GM21447 (cell line): ENCODE measurements at regions not wholly inside any gene's neighbourhood (a gene's known extent, or its start where the extent isn't known, plus 50 kb on each side); places are given as distances from the start of the nearest gene placed in this dataset.
"Not testable (repeated sequence)": the region's sequence is repeated elsewhere in the genome, so short reads cannot be mapped to it uniquely, and the experiment has no call there.

ENCODE experiments used
- ATAC-seq: cut with Tn5 transposase; IDR thresholded peaks from one replicate; pipeline ENCODE4 v1.9.1; 2021; ENCODE audit not compliant: unreplicated experiment

DNA sequence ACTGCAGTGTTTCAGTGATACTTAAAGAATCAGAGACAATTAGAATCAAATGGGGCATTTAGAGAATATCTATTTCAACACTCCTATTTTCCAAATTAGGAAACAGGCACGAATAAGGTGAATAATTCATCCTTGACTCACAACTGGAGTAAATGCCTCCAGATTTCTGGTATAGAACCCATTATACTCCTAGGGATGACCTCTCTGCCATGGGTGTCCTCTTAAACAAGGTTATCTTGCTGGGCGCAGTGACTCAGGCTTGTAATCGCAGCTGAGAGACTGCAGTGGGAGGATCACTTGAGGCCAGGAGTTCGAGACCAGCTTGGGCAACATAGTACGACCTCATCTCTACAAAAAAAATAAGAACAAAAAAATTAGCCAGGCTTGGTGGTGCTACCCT lies 139.8 kb upstream of the ELAC2 start:
- no peak for ATAC-seq

DNA sequence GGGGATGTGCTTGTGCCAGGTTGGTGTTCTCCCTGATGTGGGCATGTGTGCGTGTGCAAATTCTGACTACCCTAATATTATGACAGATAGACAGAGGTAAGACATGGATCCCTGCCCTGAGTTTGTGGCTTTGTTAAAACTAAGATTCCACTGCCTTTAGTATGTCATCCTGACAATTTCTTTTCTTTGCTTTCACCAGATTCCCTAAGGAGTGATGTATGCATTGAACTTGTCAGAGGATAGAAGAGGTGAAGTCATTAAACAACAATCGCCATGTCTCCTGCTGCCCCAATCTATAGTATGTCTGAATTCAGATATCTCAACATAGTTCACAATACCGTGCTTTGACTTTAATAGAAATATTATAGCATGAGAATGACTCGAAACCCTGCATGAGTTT lies 137.1 kb upstream of the ELAC2 start:
- ATAC-seq = no peak

DNA sequence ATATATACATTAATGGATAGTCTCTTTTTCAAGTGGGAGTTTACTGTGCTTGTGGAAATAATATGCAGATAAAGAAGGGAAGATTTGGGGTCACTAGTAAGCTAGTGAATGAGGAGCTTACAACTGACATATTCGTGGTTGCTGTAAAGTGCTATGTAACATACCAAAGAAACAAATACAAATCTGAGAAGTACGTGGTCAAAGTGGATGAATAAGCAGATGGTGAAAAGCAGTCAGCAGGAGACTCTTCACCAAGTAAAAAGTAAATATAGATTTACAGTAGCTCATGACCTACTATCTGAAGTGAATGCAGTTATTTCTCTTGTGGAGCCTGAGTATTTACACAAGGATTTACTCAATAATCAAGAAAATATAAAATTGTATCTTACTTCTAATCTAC lies 136.6 kb upstream of the ELAC2 start:
- no peak for ATAC-seq

DNA sequence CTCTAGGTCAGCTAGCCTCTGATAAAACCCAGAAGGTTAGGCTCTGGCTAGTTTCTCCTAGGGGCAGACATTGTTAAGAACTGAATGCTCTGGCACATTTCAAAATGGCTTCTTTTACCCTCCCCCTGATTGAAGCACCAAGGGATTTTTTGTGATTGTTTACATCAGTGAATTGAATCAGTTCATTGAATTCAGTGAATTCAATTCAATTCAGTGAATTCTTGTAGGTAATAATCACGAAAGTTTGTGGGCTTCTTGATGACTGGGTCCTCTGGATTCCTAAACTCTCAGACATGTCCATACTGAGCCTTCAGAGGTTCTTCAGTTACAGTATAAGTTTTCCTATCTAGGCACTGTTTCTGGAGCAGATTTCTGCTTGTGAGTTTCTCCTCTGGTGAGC lies 135.2 kb upstream of the ELAC2 start:
- no peak for ATAC-seq

DNA sequence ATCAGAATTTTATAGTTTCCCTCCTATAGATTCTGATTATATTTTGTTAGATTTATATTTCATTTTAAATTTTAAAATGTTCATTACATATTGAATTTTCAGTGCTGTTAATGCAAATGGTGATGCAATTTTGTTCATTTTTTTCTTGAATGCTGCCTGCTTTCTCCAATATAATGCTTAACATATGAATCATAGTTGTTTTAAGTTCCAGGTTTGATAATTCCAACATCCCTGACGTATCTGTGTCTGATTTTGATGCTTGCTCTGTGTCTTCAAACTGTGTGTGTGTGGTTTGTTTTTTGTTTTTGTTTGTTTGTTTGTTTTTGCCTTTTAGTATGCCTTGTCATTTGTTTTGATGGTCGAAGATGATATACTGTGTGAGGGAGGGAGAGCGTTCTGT lies 134.7 kb upstream of the ELAC2 start:
- no peak for ATAC-seq

DNA sequence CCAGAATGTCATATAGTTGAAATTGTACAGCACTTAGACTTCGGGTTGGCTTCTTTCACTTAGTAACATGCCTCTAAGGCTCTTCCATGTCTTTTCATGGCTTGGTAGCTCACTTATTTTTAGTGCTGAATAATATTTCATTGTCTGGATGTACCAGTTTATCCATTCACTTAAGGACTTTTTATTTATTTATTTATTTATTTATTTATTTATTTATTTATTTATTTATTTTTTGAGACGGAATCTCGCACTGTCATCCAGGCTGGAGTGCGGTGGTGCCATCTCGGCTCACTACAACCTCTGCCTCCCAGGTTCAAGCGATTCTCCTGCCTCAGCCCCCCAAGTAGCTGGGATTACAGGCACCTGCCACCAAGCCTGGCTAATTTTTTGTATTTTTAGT lies 132.9 kb upstream of the ELAC2 start:
- ATAC-seq = not testable (repeated sequence)

DNA sequence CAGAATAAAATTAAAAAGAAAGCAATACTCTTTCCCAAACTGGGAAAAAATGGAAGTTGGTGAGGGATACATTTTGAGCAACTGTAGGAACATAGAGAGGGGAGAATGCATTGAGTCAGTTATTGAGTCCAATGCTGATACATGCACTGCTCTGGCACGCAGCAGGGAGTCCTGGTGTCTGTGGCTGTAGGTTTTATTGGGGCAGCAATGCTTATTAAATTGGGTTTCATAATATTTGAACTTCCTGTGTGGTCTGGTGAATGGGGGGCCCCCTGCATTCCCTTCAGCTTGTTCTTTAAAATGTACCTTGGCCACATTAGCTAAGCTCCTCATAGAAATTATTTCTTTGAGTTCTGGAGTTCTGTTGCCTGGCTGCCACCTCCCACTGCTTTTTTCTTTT lies 125.2 kb upstream of the ELAC2 start:
- no peak for ATAC-seq

DNA sequence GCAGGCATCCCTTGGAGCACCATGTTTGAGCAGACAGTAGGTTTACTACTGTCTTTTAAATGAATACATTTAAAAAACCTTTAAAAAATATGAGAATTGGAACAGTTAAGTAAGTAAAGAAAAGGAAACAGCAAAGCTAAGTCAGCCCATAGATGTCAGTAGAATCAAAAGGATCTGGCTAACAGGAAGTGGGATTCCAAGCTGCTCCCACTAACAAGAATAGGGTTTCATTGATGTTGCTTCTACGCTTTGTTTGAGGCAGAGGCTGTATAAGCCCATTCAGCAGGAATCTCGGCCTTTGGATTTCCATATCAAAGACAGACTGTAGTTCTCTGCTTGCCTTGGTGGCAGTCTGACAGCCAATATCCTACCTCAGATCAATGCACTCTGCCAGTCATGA lies 122.9 kb upstream of the ELAC2 start:
- no peak for ATAC-seq

DNA sequence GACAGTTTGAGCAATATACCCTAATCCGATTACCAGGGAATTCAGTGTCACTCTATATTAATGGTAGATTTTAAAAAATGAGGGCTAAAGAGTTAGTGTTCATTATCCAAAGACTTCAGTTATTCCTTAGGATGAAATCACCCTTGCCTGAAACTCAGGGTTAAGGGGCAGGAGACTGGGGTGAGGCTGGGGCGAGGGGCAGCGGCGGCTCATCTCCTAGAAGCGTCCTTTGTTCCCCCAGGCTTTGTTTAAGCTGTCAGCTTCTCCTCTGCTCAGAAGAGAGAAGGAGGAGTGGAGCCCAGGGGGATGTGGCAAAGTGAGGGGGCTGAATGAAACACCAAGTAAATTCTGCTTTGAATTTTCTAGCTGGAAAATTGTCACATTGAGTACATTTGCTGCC lies 117.7 kb upstream of the ELAC2 start:
- no peak for ATAC-seq

DNA sequence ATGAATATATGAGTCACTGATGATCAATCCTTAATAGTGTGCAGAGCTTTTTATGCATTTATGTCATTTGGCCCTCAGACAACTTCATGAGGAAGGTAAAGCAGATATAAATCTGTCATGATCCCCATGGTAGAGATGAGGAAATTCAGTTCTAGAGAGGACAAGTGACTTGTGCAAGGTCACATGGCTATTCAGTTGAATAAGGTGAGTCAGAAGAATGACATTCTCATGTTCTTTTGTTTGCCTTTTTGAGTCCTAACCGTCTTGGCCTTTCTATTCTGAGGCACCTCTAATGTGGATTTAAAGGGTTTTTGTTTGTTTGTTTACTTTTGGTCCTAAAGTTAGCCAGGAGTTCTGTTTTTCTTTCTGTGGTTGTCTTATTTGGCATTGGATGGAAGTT lies 116.2 kb upstream of the ELAC2 start:
- ATAC-seq = no peak

DNA sequence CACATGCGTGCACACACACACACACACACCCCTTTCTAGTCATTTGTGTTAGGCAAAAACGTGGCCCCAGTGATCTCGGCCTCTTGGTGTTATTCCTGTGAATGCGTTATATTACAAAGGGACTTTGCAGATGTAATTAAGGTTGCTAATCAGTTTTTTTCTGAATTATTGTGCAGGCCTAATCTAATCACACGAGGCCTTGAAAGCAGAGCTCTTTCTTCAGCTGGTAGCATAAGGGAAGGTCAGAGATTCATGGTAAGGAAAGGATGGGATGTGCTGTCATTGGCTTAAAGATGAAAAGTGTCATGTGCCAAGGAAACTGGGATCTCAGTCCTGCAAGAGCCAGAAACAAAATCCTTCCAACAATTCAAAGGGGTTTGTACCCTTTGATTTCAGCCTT lies 113.4 kb upstream of the ELAC2 start:
- no peak for ATAC-seq

DNA sequence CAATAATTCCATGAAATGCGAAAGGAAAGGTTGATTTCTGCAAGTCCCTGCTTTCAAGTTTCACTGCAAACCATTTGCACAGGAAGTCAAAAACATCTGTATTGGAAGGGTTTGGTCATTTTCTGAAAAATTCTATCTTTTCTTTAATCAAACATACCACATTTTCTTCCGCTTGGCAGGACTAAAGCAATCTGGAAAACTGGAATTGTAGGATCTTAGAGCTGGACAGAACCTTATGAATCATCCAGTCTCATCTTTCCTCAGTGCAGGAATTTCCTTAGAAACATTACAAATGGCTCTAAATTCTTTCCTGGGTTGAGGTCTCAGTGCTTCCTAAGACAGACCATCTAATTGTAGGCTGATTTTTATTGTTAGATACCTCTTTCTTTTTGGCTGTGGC lies 111.5 kb upstream of the ELAC2 start:
- ATAC-seq = no peak

DNA sequence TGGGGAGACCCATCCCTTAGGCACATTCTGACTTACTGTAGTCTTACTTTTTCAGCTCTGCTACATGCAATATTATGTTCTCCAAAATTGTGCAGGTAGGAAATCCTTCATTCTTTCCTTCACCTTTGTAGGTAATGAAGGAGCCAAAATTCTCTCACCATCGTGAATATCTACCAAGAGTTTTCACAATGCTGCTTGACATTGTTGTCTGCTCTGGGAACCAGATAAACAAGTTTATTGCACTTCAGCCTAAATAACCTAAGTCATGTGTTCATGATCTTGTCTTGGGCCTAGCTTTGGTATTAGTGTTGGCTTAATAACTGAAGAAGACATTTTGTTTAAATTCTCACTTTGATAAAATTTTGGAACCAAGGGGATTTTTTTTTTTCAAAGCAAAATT lies 110.8 kb upstream of the ELAC2 start:
- no peak for ATAC-seq

DNA sequence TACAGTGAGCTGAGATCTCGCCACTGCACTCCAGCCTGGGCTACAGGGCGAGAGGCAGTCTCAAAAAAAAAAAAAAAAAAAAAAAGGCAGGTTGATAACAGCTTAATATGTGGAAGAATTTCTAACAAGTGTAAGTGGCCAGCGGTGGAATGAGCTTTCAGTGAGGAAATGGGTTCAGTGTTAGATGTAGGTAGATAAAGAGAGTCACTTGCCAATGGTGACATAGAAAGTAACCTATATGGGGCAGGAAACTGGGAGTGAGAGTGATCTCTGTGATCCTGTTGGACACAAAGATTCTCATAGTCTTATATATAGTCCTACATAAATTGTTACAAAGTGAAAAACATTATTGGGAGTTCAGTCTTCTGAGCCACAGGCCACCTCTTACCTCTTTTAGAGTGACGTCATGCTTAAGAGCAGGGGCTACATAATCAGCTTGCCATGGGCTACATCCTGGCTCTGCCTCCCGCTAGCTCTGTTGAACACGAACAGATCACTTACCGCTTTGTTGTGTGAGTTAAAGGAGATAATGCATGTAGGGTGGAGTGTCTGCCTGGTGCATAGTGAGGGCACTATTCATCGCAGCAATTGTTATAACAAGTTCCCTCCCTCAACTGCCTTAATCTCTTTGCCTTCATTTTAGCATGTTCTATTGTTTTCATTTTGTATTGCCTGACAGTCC lies 110.2 kb upstream of the ELAC2 start:
- no peak for ATAC-seq

DNA sequence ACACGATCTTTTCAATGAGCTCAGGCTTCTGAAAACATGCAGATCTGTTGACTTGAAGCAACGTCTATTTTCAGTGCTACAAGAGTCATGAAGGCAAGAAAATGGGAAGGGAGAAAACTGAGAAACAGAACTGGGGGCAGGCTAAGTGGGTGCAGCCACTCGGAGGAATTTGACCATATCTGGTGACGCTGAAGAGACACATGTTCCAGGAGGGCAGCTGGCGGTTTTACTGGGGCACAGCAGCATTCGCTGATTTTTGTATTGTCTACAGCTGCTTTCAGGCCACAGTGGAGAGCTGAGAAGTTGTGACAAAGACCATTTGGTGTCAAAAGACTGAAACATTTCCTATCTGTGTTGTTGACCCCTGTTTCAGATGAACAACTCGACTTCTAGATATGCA lies 103.0 kb upstream of the ELAC2 start:
- ATAC-seq = no peak

DNA sequence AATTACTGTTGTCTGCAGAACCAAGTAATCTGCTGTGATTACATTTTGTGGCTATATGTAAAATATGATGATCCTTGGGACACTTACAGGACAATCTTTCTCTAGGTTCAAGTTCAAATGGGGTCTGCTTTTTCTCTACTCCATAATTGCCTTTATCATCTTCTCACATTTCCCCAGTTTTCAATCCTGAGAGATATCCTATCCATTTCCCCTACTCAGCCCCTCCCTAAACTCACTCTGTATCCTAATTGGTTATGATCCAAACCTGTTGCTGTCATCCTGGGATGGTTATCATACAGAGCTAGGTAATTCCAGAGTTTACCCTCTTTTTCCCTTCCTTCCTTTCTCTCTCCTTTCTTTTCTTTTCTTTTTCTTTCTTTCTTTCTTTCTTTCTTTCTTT lies 100.5 kb upstream of the ELAC2 start:
- no peak for ATAC-seq

DNA sequence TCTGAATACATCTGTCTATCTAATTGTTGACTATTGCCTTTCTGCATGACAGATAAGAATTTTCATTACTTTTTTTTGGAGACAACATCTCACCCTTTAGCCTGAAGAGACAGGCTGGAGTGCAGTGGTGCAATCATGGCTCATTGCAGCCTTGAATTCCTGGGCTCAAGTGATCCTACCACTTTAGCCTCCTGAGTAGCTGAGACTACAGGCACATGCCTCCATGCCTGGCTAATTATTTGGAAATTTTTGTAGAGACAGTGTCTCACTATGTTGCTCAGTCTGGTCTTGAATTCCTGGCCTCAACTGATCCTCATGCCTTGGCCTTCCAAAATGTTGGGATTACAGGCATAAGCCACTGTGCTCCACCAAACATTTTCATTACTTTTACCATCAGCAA lies 99.8 kb upstream of the ELAC2 start:
- no peak for ATAC-seq

DNA sequence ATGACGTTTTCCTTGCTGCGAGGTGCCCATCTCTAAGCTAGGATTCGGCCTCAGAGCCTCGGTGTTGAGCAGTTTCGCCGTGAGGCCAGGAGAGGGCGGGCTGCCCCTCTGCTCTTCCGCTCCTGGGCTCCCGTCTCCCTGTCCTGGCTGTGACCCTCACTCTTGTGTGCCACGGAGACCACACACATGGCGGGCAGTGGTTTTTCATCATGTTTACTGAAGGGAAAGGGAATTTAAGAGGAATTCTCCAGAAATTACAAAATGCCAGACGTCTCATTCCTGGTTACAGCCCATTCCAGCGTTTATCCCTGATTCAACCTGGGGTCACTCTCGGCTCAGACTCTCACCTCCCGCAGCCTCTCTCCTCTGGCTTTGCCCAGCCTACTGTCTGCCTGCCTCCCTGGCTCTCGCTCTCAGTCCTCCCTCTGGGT lies 96.8 kb upstream of the ELAC2 start:
- peak; percentile 51 for ATAC-seq

DNA sequence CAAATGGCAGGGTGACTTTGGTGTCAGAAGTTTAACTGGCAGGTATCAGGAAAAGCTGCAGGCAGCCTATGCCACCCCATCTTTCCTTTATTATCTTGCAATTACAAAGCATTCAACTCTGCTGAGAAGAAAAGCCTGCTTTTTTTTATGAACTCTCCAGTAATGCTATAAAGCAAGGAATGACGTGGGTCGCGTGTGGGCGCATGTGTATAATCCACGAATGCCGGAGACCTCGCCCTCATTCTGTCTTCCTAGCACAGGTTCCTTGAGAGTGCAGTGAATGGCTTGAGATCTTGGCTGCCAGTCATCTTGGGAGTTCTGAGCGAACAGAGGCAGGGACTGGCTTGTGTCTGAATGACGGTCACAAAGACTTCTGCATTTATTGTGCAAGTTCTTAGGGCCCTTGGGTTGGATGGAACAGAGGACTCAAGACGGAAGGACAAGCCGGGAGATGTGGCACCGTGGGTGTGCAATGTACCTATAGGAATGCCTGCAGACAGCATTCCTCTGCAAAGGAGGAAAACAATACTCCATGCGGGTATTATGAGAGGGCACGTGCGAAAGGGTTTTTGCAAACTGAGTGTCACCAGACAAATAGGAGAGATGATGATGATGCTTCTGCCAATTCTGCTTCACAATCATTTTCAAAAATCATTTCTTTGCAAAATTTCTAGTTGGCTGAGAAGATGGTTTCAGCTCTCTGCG lies 96.1 kb upstream of the ELAC2 start:
- ATAC-seq = no peak

DNA sequence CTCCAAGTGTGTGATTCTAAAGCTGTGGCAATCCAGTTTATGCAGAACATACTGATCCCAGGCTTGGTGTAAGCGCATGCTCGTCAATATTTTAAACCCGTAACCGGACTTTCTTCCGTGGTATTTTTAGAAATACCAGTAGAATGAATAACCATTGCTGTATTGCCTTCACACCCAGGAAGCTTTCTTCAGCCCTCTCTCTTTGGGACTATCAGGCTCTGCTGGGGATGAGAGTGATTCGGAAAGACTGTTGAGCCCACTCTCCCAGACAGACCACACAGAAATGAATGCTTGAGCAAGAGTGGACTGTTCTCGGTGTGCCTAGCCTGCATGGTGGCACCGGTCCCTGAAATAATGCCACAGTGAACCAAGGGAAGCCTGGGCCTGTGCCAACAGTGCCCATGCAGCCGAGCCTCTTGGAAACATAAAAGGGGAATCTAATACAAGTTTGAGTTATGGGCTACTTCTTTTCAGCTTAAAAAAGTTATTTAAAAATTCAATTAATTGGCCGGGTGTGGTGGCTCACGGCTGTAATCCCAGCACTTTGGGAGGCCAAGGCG lies 89.9 kb upstream of the ELAC2 start:
- no peak for ATAC-seq

DNA sequence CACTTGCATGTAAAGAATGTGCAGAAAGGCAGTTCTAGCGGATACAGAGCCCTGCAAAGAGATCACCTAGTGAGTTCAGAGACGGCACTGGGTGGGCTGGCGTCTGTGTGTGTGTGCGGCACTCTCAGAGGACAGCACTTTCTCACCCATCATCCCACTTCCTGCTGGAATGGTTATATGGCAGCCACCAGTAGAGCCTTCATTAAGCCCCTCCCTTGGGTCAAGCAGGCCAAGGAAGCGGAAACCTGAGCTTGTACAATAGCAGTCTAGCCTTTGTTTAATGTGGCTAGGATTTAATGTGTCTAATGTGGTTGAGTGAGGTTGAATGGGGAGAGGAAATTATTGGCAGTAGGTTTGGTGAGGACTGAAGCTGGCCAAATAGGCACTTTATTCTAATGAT lies 88.3 kb upstream of the ELAC2 start:
- no peak for ATAC-seq

DNA sequence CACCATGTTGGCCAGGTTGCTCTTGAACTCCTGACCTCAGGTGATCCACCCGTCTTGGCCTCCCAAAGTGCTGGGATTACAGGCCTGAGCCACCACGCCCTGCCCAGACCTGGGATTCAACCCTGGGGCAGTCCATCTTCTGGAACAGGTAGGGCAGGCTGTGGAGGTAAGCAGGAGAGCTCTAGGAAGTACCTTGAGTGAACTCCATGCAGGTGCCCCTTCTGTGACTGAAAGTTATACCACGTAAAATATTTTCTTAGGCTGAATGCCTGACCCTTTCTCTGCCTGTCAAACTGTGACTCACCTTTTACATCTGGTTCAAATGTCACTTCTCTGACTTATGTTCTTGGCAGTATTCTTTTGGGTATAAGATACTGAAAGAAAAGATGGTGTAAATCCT lies 86.7 kb upstream of the ELAC2 start:
- no peak for ATAC-seq

DNA sequence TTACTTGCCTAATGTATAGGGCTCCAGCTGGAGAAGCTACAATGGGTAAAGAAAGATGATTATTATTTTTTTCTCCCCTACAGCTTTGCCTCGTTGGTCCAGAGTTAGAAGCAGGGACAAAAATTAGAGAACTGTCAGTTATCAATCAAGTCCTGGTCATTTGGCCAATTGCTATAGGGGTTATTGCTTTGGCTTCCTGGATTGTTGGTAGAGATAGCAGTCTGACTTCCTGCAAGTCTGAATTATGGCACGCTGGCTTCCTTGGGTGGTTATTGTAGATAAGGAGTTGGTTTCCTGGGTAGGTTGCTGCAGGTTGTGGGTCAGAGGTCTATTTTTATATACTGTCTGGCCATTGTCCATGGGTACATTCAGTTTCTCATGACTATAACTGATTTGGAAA lies 84.7 kb upstream of the ELAC2 start:
- ATAC-seq = no peak
